8988T (cell line): ENCODE measurements at regions not wholly inside any gene's neighbourhood (a gene's known extent, or its start where the extent isn't known, plus 50 kb on each side); places are given as distances from the start of the nearest gene placed in this dataset.

Experiments used
- DNase-seq: peaks from one replicate; pipeline ENCODE4 v3.0.0; 2011

DNA sequence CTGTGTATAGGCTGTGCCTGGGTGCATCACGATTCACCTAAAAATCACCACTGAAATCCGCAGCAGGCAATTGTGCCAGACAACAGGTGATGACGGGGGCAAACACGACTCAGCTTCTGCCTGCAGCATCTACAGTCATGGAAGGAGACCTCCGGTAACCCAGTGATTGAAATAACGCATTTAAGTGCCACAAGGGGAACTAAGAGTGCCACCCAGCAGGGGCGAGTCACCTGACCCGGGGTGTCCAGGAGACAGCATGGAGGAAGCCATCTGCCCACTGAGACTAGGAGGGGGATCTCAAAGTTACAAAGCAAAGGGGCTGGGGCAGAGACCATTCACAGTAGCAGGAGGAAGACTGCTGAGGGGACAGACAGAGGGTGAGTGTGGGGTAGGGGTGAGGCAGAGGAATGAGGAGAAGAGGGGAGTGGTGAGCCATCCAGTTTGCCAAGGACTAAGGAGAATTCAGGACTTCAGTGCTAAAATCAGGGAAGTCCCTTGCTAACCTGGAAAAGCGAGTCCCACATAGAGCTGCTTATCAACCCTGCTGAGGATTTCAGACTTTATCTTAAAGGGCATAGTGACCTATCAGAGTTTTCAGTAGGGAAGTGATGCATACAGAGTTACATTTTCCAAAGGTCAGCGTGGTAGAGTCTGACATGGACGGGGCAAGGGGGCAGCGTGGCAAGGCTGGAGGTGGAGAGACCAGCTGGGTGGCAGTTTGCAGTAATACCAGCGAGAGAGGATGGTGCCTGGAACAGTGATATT, 256.7 kb upstream of the HES1 start:
- DNase-seq = no peak

DNA sequence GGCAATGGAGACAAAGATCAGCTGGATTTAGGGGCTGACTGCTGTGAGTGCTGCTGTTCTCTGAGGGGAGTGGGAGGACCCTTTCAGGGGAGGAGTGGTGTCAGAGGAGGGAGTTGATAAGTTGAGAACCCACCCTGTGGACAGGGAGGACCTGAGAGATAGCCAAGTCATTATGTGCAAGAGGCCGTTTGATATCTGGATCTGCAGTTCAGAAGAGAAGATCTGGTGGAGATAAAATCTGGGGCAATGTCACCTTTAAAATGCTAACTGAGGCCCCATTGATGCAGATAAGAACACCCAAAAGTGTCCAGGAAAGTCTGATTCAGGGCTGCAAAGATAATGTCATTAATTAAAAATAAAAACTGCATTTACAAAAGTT, 256.1 kb upstream of the HES1 start:
- DNase-seq = no peak

DNA sequence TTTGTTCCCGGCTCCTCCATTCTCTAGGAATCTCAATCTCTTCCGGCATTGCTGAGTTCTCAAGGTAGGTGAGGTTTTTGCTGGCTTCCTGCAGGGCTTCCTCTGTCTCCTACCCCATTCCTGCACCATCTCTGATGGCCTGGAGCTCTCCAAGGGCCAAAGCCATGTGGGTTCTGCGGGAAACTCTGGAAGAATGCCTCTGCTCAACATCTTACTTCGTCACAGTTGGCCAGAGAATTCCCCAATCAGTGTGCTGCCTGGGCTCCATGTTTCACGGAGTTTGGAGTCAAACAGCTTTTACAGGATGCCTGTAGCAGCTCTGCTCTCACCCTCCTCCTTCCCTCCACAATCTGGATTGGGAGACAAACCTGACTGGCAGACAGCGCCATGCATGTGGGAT, 253.9 kb upstream of the HES1 start:
- no peak for DNase-seq

GRCh38 chr3:193883551-193883950, 252.4 kb upstream of the HES1 start:
- DNase-seq = no peak

- no peak for DNase-seq
Measured at GRCh38 chr3:193884027-193884426, 251.9 kb upstream of the HES1 start.

DNA sequence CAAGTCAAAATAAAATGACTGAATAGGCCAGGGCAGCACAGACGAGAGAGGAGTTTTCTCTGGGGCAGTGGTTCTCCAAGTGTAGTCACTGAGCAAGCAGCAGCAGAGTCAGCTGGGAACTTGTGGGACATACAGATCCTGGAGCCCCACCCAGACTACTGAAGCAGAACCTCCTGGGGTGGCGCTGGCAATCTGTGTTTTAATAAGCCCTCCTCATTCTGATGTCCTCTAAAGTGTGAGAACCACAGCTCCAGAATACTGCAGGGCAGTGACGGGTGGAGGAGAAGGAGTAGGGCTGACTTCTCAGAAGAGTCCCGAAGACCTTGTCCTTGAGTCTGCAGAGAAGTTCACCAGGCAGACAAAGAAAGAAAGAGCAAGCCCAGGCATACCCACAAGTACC, 251.3 kb upstream of the HES1 start:
- no peak for DNase-seq

DNA sequence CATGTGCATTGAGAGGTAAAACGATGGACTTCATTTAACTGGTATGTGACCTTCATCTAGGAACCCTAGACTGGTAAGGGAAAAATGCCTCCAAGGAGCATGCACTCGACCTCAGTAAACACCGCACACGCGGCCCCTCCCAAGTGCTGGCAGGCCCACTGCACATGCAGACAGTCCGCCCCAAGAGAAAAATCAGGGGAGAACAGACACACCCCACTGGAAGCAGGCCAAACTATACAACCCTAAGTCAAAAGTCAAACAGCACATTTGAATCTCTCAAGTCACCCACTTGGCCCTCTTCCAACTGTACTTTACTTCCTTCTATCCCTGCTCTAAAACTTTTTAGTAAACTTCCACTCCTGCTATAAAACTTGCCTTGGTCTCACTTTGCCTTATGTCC, 250.1 kb upstream of the HES1 start:
- DNase-seq = no peak

DNA sequence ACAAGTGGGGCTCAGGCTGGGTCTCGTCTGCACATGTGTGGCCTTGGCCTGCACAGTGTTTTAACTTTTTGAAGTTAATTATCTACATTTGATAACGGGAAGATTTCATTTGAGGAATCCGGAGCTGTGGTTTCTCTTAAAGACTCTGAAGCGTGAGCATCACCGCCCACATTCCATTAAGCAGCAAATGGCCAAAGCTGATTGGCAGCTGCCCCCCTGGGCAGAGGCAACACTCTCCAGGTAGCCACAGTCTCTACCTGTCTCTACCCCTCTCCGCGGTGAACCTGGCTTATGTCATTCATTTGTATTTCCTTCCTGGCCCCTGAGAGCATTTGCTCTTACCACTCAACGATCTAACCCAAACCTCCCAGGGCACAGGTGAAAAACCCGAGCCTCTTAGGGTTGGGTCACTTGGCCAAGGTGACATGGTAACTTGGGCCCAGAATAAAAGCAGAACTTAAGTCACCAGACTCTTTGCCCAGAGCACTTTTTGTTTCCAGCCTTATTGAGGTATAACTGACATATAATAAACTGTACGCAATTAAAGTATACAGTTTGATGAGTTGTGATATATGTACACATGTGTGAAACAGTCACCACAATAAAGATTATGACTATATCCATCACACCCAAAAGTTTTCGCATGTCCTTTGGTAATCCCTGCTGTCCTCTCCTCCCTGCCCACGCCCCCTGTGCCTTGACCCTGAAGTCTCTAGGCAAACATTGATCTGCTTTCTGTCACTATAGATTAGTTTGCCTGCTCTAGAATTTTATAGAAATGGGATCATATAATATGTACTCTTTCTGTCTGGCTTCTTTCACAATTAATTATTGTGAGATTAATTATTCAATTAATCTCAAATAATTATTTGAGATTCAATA, 245.7 kb upstream of the HES1 start:
- DNase-seq = no peak

DNA sequence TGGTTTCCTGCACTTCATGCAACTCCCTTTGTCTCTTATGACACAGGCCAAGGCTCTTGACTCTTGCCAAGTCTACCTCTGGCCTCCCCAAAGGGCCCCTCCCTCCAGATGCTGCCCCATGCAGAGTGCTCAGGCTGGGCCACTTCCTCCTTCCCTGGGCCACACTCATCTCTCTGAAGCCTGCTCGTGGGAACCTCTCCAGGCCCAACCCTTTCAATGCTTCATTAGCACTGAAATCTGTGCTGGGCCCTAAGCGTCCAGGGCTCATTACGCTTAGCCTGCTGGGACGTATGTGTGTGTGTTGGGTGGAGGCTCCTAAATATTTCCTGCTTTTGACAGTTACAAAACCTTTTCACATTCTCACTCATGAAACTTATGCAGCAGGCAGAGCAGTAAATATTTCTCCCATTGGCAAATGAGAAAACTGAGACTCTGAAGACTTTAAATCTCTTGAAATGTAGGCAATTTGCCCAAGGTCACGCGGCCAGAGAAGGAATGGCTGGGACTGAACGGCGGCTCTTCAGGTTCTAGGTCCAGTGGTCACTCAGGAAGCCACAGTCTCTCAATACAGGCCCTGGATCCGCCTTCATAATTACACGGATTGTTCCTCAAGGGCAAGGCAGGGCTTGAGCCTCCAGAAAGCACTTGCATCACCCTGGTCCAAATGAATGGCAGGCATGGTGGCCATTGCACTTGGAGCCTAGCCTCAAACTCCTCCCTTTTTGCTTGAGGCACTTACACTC, 241.7 kb upstream of the HES1 start:
- no peak for DNase-seq

- DNase-seq = no peak
Measured at GRCh38 chr3:193895409-193895808, 240.5 kb upstream of the HES1 start.

DNA sequence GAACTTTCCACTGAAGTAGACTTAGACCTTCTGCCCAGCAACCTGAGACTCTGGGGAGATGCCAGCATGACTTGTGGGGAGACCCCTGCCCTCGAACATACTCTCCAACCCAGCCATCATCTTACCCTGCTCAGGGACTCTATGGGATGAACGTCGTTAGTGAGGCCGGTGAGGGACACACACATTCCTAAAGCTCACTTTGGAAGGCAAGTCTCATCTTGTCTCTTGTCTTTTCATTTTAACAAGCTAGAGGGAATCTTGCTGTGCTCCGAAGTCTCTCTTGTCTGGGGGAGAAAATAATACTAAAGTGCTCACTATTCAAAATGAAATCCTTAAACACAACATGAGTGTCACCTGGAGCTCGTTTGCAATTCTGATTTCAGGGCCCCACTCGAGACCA, 239.5 kb upstream of the HES1 start:
- DNase-seq = no peak

- DNase-seq = no peak
Measured at GRCh38 chr3:193897288-193897687, 238.7 kb upstream of the HES1 start.

DNA sequence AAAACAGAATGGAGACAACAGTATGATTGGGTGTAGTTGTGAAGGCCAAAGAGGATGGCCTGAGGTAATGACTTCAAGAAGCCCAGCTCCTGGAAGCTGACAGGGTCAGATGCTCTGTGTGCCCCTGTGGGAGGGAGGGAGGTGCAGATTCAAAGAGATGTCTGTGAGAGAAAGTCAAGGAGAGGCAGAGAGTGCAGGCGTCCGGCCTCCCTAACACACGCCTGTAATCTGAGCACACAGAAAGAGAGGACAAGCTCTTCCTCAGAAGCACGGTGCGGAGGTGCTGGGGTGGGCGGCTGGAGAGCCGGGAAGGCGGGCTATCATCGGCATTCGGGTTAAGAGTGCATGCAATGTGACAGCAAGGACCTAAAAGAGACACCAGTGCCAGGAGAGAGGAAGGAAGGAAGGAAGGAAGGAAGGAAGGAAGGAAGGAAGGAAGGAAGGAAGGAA, 238.2 kb upstream of the HES1 start:
- DNase-seq = no peak

DNA sequence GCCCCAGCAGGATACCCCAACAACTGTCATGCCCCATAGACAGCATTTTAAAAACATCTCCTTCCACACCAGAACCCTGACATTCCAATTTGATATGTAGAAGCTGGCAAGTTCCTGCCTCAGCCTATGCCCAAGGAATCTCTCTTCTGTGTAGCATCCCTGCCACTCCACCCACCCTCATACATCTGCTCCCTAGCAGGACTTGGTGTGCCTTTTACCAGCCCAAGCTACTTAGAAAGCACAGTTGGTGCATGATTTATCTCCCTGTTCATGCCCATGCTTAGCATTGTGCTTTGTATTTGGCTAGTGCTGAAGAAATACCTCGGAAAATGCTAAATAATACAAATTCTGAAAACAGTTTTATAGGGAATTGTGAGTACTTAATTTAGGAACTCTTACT, 236.9 kb upstream of the HES1 start:
- DNase-seq = no peak

DNA sequence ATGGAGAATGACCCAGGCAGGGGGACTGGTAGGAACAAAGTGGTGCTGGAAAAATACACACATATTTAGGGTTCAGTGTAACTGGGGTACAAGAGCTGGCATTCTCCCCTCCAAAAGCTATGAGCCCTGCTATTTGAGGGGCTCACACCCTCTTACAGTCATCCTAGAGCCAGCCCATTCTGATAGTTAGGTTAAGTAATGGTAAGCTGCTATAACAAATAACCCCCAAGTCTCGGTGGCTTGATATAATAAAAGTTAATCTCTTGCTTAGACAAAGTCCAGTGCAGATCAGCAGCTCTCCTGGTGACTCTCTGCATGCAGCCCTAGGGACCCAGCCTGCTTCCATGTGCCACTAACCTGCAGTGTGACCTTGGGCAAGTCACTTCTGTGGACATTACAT, 234.9 kb upstream of the HES1 start:
- DNase-seq = no peak

DNA sequence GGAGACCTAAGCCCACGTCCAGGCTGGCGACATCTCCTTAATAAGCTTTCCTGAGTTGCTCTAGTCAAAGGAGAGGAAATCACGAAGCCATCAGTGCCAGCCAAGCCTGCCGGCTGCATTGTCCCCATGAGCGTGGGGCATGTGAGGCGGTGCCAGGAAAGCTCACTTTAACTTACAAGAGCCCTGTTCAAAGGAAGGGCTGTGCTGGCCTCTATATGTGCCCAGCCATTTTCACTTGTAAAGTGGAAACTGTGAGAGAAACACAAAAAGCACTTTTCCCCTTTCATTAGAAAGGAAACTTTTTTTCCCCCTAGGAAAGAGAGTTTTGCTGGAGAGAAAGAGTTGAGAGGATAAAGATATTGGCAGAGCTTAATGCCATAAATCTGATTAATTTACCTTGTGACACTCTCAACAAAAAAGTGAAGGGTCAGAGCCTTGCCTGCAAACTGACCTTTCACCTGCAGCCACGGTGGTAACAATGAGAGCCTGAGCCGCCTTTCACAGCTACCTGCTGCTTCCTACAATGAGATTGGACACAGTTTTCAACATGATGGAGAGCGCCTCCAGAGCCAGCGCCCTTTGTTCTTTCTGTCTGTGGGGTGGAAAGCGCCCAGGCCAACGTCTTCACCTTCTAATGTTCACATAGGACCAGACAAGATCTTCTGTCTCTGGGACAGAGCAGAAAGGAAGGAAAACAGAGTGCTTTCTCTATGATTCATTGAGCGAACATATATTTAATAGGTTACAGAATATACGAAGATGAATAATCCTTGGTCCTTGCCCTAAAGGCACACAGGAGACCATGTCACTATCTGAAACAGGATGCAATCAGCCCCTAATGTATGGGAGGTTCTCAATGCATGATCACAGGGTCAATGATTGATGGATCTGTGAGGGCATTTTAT, 233.1 kb upstream of the HES1 start:
- no peak for DNase-seq

- DNase-seq = no peak
Measured at GRCh38 chr3:193903512-193903817, 232.5 kb upstream of the HES1 start.

DNA sequence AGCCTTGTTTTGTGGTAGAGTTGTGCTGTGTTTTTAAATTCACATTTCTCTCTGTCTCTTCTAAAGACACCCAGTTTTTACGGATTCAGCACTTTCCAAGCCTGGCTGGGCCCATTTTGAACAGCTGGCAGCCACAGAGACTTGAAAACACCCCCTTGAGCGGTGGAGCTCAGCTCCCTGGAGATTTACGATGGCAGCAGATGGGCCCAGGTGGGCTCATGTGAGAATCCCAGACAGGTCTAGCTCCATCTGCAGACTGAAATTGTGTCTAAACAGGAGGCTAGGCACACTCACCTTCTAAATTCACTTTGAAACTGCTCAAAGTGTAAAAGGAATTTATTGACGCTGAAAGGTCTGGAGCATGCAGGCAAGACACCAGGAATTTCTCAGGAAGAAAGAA, 232.0 kb upstream of the HES1 start:
- DNase-seq = no peak

GRCh38 chr3:193905541-193906396, 230.2 kb upstream of the HES1 start:
- no peak for DNase-seq

GRCh38 chr3:193906849-193907410, 229.0 kb upstream of the HES1 start:
- no peak for DNase-seq

GRCh38 chr3:193908181-193908744, 227.7 kb upstream of the HES1 start:
- DNase-seq = no peak
